HEK293T (cell line): ENCODE measurements at regions not wholly inside any gene's neighbourhood (a gene's known extent, or its start where the extent isn't known, plus 50 kb on each side); places are given as distances from the start of the nearest gene placed in this dataset.

Source experiments
- BHLHE40 ChIP-seq: fragments of 450-650 bp; IDR thresholded peaks from 2 replicates; pipeline ENCODE4 v1.6.1; 2016; ENCODE audit warnings: mild to moderate bottlenecking, moderate library complexity, borderline replicate concordance
- FOXA1 ChIP-seq: fragments of 450-650 bp; IDR thresholded peaks from 2 replicates; pipeline ENCODE4 v1.6.1; 2016; ENCODE audit warnings: mild to moderate bottlenecking
- FOXK2 ChIP-seq: fragments of 450-650 bp; IDR thresholded peaks from 2 replicates; pipeline ENCODE4 v1.6.1; 2016; ENCODE audit warnings: mild to moderate bottlenecking
- FOXM1 ChIP-seq: fragments of 450-650 bp; IDR thresholded peaks from 2 replicates; pipeline ENCODE4 v1.6.1; 2017; ENCODE audit warnings: mild to moderate bottlenecking, borderline replicate concordance
- HDGF ChIP-seq: fragments of 450-650 bp; IDR thresholded peaks from 2 replicates; pipeline ENCODE4 v1.6.1; 2017; ENCODE audit warnings: antibody characterized with exemption, borderline replicate concordance
- L3MBTL2 ChIP-seq: fragments of 450-650 bp; conservative IDR thresholded peaks from 2 replicates; pipeline ENCODE4 v1.6.1; 2016; ENCODE audit warnings: mild to moderate bottlenecking
- LEF1 ChIP-seq: fragments of 450-650 bp; IDR thresholded peaks from 2 replicates; pipeline ENCODE4 v1.6.1; 2017; ENCODE audit warnings: mild to moderate bottlenecking, borderline replicate concordance
- SP1 ChIP-seq: fragments of 450-650 bp; IDR thresholded peaks from 2 replicates; pipeline ENCODE4 v1.6.1; 2017
- ZNF384 ChIP-seq: fragments of 450-650 bp; IDR thresholded peaks from 2 replicates; pipeline ENCODE4 v1.6.1; 2016

- TF ChIP-seq BHLHE40 (no peak), L3MBTL2 (no peak), SP1 (no peak), FOXK2 (no peak), LEF1 (no peak), FOXM1 (no peak), ZNF384 (no peak), FOXA1 (no peak), HDGF (no peak)
Observed at GRCh38 chr21:35583566-35584216, 476.6 kb downstream of the SETD4 start.
